Right cardiac atrium (tissue), 5 donors: ENCODE measurements at regions not wholly inside any gene's neighbourhood (a gene's known extent, or its start where the extent isn't known, plus 50 kb on each side); places are given as distances from the start of the nearest gene placed in this dataset.

ENCODE experiments used
- ATAC-seq, 2 donors: fragments of 200-7000 bp; cut with Tn5 transposase; one replicate each; pipeline versions ENCODE4 v1.8.0 to v1.9.1; 2020; ENCODE audit warnings: moderate library complexity in 2 of 2, mild to moderate bottlenecking in 1 of 2
- DNase-seq, 3 donors: peaks; one replicate each; pipeline ENCODE4 v3.0.0-alpha.2; 2020
- H3K27ac ChIP-seq: one replicate; pipeline ENCODE4 v1.5.1; 2013; ENCODE audit warnings: mild to moderate bottlenecking, low read length, control low read depth, moderate library complexity
- H3K27me3 ChIP-seq: one replicate; pipeline ENCODE4 v1.6.1; 2013; ENCODE audit not compliant: control insufficient read depth, insufficient read depth
- H3K4me1 ChIP-seq: one replicate; pipeline ENCODE4 v1.6.1; 2013; ENCODE audit warnings: low read length; ENCODE audit not compliant: control insufficient read depth, insufficient read depth
- H3K4me3 ChIP-seq: one replicate; pipeline ENCODE4 v1.5.1; 2013; ENCODE audit warnings: low read length, control low read depth
- H3K9me3 ChIP-seq: one replicate; pipeline ENCODE4 v1.6.1; 2013; ENCODE audit warnings: low read length; ENCODE audit not compliant: control insufficient read depth
- WGBS: extraction: QIAGEN DNeasy Blood & Tissue Kit; methylation state at CpG from one replicate; pipeline ENCODE4 v1.1.7; 2013; 5-methylcytosine and 5-hydroxymethylcytosine counted together
- intact Hi-C, 4 donors: fragments of 100-400 bp; cut with DNase I; formaldehyde crosslinking; loops; one replicate each; pipeline versions ENCODE4 v1.11.0 to v1.14.0; 2022 to 2023
- donor health status: healthy with polysubstance abuse.
- donor health status: DM: no; HTN: yes; CAD: no.
- donor health status: DM: no; HTN: no; CAD: no.
- donor health status: DM: no; HTN: yes; CAD: no; lungs with severe emphysema.
- donor health status: DM: yes; HTN: yes; CAD: no.

DNA sequence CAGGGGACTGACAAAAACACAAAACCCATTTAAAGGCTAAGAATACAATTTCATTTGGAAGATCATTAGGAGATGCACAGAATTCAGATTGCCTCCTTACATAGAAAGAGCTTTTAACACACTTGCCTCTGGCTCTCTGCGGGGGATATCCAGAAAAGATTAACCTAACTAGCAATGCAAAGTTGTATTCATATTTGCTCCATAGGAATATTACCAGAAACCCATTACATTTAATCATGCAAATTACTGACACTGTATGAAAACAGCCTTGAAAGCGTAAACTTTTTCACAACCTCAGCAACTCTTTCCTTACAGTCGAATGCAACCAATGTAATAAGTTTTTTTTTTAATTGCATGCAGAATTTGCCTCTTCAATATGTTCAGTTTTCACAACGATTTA lies 1087.3 kb upstream of the PRKX start:
- Histone ChIP-seq H3K4me1 (no peaks in the 10 kb centered on the region), H3K27ac (no peak overlapping the region), H3K4me3 (no peak overlapping the region), H3K27me3 (no peaks in the 10 kb centered on the region), H3K9me3 (no peaks in the 10 kb centered on the region)
- DNase-seq = no peak
- no peak for ATAC-seq
- 73% methylated on average over 4 of the region's 4 CpGs for WGBS
- intact Hi-C loops = no loop called here

DNA sequence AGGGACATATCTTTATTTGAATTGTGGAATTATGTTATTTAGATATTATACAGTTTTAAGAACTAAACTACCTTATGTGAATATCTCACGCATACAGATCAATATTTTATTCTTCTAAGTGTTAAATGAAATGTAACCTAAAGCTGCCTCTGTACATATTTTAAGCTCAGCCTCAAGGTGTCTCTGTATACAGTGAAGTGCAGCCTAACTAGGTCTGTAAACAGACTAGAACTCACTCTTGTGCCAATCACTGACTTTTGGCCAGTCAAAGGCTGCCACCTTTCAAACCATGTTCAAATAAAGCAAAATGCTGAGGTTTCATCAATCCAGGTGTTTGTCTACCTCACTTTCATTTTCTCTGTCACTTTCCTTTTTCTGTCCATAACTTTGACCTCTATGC lies 1074.5 kb upstream of the PRKX start:
- no peak for ATAC-seq
- Histone ChIP-seq H3K4me3 (no peak overlapping the region), H3K27ac (no peak overlapping the region), H3K9me3 (no peaks in the 10 kb centered on the region), H3K4me1 (no peaks in the 10 kb centered on the region), H3K27me3 (no peaks in the 10 kb centered on the region)
- intact Hi-C loops = no loop called here
- no peak for DNase-seq
- WGBS = 81% methylated on average over 1 of the region's 1 CpG

DNA sequence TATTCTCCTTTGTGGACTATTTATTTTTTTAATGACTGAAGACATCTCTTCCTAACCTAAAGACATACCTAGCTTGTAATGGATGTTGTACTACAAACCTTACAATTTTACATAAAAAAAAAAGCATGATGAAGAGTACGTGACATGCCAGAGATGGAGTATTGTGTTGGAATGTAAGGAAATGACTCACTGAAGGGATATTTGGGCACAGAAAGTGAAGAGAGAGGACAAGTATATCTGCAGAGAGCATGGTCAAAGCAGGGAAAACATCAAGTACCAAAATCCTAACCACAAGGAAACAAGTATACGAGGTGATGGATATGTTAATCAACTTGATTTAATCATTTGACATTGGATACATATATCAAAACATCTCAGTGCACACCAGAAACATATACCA lies 1051.4 kb upstream of the PRKX start:
- no peaks in the 10 kb centered on the region for H3K4me1 ChIP-seq
- intact Hi-C loops = no loop called here
- no peak for DNase-seq
- ATAC-seq = no peak
- H3K9me3 ChIP-seq = no peaks in the 10 kb centered on the region
- no peaks in the 10 kb centered on the region for H3K27me3 ChIP-seq
- WGBS = 58% methylated on average over 2 of the region's 2 CpGs
- H3K27ac ChIP-seq = no peak overlapping the region
- H3K4me3 ChIP-seq = no peak overlapping the region

- no peak for DNase-seq
- Histone ChIP-seq H3K27ac (no peak overlapping the region), H3K9me3 (no peaks in the 10 kb centered on the region), H3K4me1 (no peaks in the 10 kb centered on the region), H3K4me3 (no peak overlapping the region), H3K27me3 (no peaks in the 10 kb centered on the region)
- intact Hi-C loops = no loop called here
- no peak for ATAC-seq
- 93% methylated on average over 3 of the region's 3 CpGs for WGBS
Observed at GRCh38 chrX:4762196-4762595, 1048.7 kb upstream of the PRKX start.

DNA sequence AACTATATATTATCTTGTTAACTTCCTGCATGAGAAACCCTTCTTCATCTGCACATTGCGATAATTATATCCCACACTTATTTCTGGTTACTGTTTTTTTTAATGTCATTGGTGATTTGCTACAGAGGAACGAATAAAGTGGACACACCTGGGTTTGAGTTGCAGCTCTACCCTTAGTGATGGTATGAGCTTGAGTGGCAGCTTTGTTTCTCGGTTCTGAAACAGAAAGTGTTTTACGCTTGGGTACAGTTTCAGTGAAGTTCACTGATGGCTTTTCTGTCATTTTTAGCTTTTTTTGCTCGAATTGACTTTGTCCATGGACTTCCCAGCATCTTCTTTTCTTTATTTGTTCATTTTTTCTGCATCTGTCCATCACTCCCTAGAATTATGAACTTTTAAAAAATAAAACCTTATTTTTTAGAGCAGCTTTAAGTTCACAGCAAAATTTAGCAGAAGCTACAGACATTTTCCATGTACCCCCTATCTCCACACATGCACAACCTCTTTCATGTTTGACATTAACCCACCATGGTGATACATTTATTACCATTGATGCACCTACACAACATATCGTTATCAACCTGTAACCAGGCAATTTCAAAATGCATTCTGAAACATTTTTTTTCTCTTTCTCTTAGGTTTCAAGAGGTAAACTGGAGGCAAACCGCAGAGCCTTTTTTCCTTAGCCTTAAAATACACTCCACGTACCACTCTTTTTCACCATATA lies 1041.6 kb upstream of the PRKX start:
- H3K9me3 ChIP-seq = no peaks in the 10 kb centered on the region
- WGBS = 69% methylated on average over 8 of the region's 8 CpGs
- intact Hi-C loops = no loop called here
- H3K27ac ChIP-seq = no peak overlapping the region
- H3K4me1 ChIP-seq = no peaks in the 10 kb centered on the region
- H3K4me3 ChIP-seq = no peak overlapping the region
- ATAC-seq = no peak
- no peak for DNase-seq
- no peaks in the 10 kb centered on the region for H3K27me3 ChIP-seq

DNA sequence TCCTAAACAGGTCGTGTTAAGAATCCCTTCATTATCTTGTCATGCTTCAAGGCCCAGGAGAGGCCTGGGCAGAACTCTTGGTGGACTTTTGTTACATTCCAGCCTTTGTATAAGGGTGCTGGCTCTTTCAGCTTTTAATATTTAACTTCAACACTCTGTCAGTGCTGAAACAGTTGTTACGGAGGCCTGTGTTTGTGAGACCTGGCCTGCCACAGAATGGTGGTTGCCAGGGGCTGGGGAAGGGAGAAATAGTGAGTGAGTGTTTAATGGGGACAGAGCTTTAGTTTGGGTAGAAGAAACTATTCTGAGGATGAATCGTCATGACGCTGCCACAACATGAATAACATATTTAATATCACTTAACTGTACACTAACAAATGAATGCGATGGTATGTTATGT lies 1027.6 kb upstream of the PRKX start:
- H3K27ac ChIP-seq = no peak overlapping the region
- H3K27me3 ChIP-seq = no peaks in the 10 kb centered on the region
- intact Hi-C loops = no loop called here
- H3K4me3 ChIP-seq = no peak overlapping the region
- 65% methylated on average over 5 of the region's 5 CpGs for WGBS
- H3K9me3 ChIP-seq = no peaks in the 10 kb centered on the region
- no peak for DNase-seq
- no peaks in the 10 kb centered on the region for H3K4me1 ChIP-seq
- no peak for ATAC-seq

- Histone ChIP-seq H3K4me1 (no peaks in the 10 kb centered on the region), H3K9me3 (no peaks in the 10 kb centered on the region), H3K4me3 (no peak overlapping the region), H3K27ac (no peak overlapping the region), H3K27me3 (no peaks in the 10 kb centered on the region)
- intact Hi-C loops = no loop called here
- DNase-seq (no peak), ATAC-seq (no peak)
- 91% methylated on average over 2 of the region's 2 CpGs for WGBS
Observed at GRCh38 chrX:4735299-4735698, 1021.9 kb upstream of the PRKX start.

- no peak for DNase-seq
- 54% methylated on average over 10 of the region's 10 CpGs for WGBS
- intact Hi-C loops = no loop called here
- H3K4me1 ChIP-seq = no peaks in the 10 kb centered on the region
- H3K4me3 ChIP-seq = no peak overlapping the region
- no peak overlapping the region for H3K27ac ChIP-seq
- no peaks in the 10 kb centered on the region for H3K27me3 ChIP-seq
- no peaks in the 10 kb centered on the region for H3K9me3 ChIP-seq
- no peak for ATAC-seq
Observed at GRCh38 chrX:4710618-4711433, 997.4 kb upstream of the PRKX start.

GRCh38 chrX:4708970-4709760 lies 995.7 kb upstream of the PRKX start:
- intact Hi-C loops = no loop called here
- no peaks in the 10 kb centered on the region for H3K9me3 ChIP-seq

GRCh38 chrX:4706961-4707360 lies 993.5 kb upstream of the PRKX start:
- intact Hi-C loops = no loop called here
- WGBS = 84% methylated on average over 7 of the region's 7 CpGs
- Histone ChIP-seq H3K4me3 (no peak overlapping the region), H3K9me3 (no peaks in the 10 kb centered on the region), H3K27me3 (no peaks in the 10 kb centered on the region), H3K27ac (no peak overlapping the region), H3K4me1 (no peaks in the 10 kb centered on the region)
- DNase-seq = no peak
- ATAC-seq = no peak

More at GRCh38 chrX:4708970-4709760, 995.7 kb upstream of the PRKX start:
- Histone ChIP-seq H3K4me3 (no peak overlapping the region), H3K27me3 (no peaks in the 10 kb centered on the region), H3K27ac (no peak overlapping the region), H3K4me1 (no peaks in the 10 kb centered on the region)
- 58% methylated on average over 4 of the region's 4 CpGs for WGBS
- ATAC-seq (no peak), DNase-seq (no peak)

DNA sequence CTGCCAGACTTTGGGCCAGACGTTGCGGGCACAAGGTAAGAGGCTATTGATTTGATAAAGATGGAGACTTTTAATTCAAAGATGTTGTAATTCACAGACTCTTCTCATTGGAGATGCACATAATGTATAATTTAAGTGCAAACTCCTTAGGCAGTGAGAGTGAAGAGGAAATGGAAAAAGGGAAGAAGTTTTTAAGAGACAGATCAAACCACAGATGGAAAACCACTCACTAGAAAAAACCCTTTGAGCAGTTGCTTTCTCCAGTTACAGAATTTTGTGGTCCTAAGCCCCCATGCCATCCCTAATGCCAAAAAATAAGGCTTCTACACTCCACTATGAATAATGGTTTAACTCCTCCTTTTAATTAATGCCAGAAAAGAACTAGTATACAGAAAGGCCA lies 977.1 kb upstream of the PRKX start:
- Histone ChIP-seq H3K9me3 (no peaks in the 10 kb centered on the region), H3K27me3 (no peaks in the 10 kb centered on the region), H3K27ac (no peak overlapping the region), H3K4me3 (no peak overlapping the region), H3K4me1 (no peaks in the 10 kb centered on the region)
- WGBS = 92% methylated on average over 2 of the region's 2 CpGs
- intact Hi-C loops = no loop called here
- no peak for DNase-seq
- no peak for ATAC-seq
